MM.1S (cell line): ENCODE measurements at regions not wholly inside any gene's neighbourhood (a gene's known extent, or its start where the extent isn't known, plus 50 kb on each side); places are given as distances from the start of the nearest gene placed in this dataset.

ENCODE experiments used
- DNase-seq: peaks from one replicate; pipeline ENCODE4 v3.0.0-alpha.2; 2015
- H2AFZ ChIP-seq: fragments of 300-600 bp; sonication (generic); 2 replicates; pipeline ENCODE4 v1.6.0; 2016; ENCODE audit warnings: antibody characterized with exemption, low read length
- H3F3A ChIP-seq: fragments of 300-600 bp; sonication (generic); 2 replicates; pipeline ENCODE4 v1.6.1; 2016; ENCODE audit warnings: mild to moderate bottlenecking, antibody characterized with exemption, low read length, moderate library complexity, mixed read lengths; ENCODE audit not compliant: insufficient read depth
- H3K27ac ChIP-seq: fragments of 300-600 bp; sonication (generic); 2 replicates; pipeline ENCODE4 v1.5.1; 2016; ENCODE audit warnings: mild to moderate bottlenecking, low read length
- H3K27me3 ChIP-seq: fragments of 300-600 bp; sonication (generic); replicated peaks from 2 replicates; pipeline ENCODE4 v1.6.0; 2016; ENCODE audit warnings: low read length; ENCODE audit not compliant: insufficient read depth
- H3K36me3 ChIP-seq: fragments of 300-600 bp; sonication (generic); replicated peaks from 2 replicates; pipeline ENCODE4 v1.6.1; 2016; ENCODE audit warnings: mild to moderate bottlenecking, low read length, mixed read lengths; ENCODE audit not compliant: insufficient read depth
- H3K4me1 ChIP-seq: fragments of 300-600 bp; sonication (generic); 2 replicates; pipeline ENCODE4 v1.6.1; 2016; ENCODE audit warnings: low read length, mixed read lengths
- H3K4me2 ChIP-seq: fragments of 300-600 bp; sonication (generic); 2 replicates; pipeline ENCODE4 v1.6.0; 2016; ENCODE audit warnings: low read depth, low read length
- H3K4me3 ChIP-seq: fragments of 300-600 bp; sonication (generic); 2 replicates; pipeline ENCODE4 v1.5.1; 2016; ENCODE audit warnings: low read length, mixed read lengths
- H3K79me2 ChIP-seq: fragments of 300-600 bp; sonication (generic); 2 replicates; pipeline ENCODE4 v1.6.1; 2016; ENCODE audit warnings: mixed run types, low read length, mixed read lengths
- H3K9ac ChIP-seq: fragments of 300-600 bp; sonication (generic); 2 replicates; pipeline ENCODE4 v1.6.1; 2016; ENCODE audit warnings: low read length, mixed read lengths
- H3K9me2 ChIP-seq: fragments of 300-600 bp; sonication (generic); replicated peaks from 2 replicates; pipeline ENCODE4 v1.6.1; 2016; ENCODE audit warnings: mild to moderate bottlenecking, low read length, mixed read lengths; ENCODE audit not compliant: insufficient read depth
- H3K9me3 ChIP-seq: fragments of 300-600 bp; sonication (generic); replicated peaks from 2 replicates; pipeline ENCODE4 v1.6.1; 2016; ENCODE audit warnings: mild to moderate bottlenecking, low read length, mixed read lengths; ENCODE audit not compliant: insufficient read depth
- H4K20me1 ChIP-seq: fragments of 300-600 bp; sonication (generic); 2 replicates; pipeline ENCODE4 v1.6.1; 2016; ENCODE audit warnings: mild to moderate bottlenecking, low read length, moderate library complexity, mixed read lengths; ENCODE audit not compliant: insufficient read depth
- EZH2 ChIP-seq: fragments of 300-600 bp; sonication (generic); optimal IDR thresholded peaks from 2 replicates; pipeline ENCODE3; 2017; ENCODE audit warnings: low read depth, mild to moderate bottlenecking, antibody characterized with exemption, low read length, mixed read lengths
- EZH2phosphoT487 ChIP-seq: fragments of 300-600 bp; sonication (generic); IDR thresholded peaks from 2 replicates; pipeline ENCODE4 v1.6.1; 2018; ENCODE audit warnings: antibody characterized with exemption, low read length
- TF ChIP-seq, protein P1 (sequence below): fragments of 300-600 bp; sonication (generic); IDR thresholded peaks from 2 replicates; pipeline ENCODE4 v1.5.1; 2016; ENCODE audit warnings: antibody characterized with exemption, low read length, mixed read lengths

DNA sequence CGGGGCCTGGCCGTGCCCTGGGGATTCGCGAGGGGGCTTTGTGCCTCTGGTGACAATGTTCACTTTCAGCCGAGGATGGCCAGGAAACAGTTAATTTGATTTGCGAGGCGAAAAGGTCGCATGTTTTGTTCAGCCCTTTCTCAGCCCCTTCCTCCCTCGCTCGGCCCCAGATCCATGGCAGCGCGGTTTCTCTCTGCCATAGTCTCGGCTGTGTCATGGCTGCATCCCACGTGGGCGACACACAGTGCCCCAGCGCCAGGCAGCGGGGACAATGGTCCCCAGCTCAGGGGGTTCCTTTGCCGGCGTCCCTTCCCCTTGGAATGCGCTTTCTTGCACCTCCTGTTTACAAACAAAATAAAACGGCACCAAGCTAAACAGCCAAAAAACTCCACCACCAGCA, 370.3 kb upstream of the IRX2 start:
- Histone ChIP-seq H3K4me3 (no peak overlapping the region), H3K9me3 (no peaks in the 10 kb centered on the region), H3F3A (no peaks in the 10 kb centered on the region), H3K36me3 (no peaks in the 10 kb centered on the region), H3K27ac (no peak overlapping the region), H3K9ac (no peak overlapping the region), H2AFZ (no peak overlapping the region), H3K9me2 (no peaks in the 10 kb centered on the region), H3K4me2 (no peak overlapping the region), H4K20me1 (no peaks in the 10 kb centered on the region), H3K79me2 (no peaks in the 10 kb centered on the region), H3K4me1 (no peaks in the 10 kb centered on the region), H3K27me3 (no peaks in the 10 kb centered on the region)
- DNase-seq, result no peak
- TF ChIP-seq, protein P1, sequence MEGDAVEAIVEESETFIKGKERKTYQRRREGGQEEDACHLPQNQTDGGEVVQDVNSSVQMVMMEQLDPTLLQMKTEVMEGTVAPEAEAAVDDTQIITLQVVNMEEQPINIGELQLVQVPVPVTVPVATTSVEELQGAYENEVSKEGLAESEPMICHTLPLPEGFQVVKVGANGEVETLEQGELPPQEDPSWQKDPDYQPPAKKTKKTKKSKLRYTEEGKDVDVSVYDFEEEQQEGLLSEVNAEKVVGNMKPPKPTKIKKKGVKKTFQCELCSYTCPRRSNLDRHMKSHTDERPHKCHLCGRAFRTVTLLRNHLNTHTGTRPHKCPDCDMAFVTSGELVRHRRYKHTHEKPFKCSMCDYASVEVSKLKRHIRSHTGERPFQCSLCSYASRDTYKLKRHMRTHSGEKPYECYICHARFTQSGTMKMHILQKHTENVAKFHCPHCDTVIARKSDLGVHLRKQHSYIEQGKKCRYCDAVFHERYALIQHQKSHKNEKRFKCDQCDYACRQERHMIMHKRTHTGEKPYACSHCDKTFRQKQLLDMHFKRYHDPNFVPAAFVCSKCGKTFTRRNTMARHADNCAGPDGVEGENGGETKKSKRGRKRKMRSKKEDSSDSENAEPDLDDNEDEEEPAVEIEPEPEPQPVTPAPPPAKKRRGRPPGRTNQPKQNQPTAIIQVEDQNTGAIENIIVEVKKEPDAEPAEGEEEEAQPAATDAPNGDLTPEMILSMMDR, result no peak
- TF ChIP-seq EZH2phosphoT487 (no peak), EZH2 (no peak)

DNA sequence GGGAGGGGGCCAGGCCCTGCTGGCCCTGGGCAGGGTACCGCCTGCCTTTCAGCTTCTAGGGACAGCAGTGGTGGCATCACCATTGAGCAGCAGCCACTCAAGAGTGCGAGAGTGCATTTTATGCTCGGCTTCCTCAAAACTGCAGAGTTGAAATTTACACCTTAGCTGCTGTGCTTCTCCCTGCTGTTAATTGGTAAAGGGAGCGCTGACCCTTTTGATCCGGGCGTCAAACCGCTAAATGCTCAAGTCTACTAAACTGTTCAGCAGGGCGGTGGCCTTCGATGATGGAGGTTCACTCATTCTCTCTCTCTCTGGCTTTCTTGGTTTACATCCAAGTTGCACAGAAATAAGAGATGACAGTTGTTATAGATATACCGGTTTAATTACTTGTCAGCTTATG, 368.6 kb upstream of the IRX2 start:
- H2AFZ ChIP-seq, result no peak overlapping the region
- no peaks in the 10 kb centered on the region for H3K9me3 ChIP-seq
- no peaks in the 10 kb centered on the region for H3K79me2 ChIP-seq
- H3K9me2 ChIP-seq, result no peaks in the 10 kb centered on the region
- no peak overlapping the region for H3K27ac ChIP-seq
- H3K4me3 ChIP-seq, result no peak overlapping the region
- no peaks in the 10 kb centered on the region for H3K4me1 ChIP-seq
- H3K9ac ChIP-seq, result no peak overlapping the region
- no peaks in the 10 kb centered on the region for H3K27me3 ChIP-seq
- TF ChIP-seq EZH2phosphoT487 (no peak), EZH2 (no peak)
- TF ChIP-seq, protein P1, result no peak
- no peak overlapping the region for H3K4me2 ChIP-seq
- H4K20me1 ChIP-seq, result no peaks in the 10 kb centered on the region
- H3K36me3 ChIP-seq, result no peaks in the 10 kb centered on the region
- DNase-seq, result no peak
- no peaks in the 10 kb centered on the region for H3F3A ChIP-seq

DNA sequence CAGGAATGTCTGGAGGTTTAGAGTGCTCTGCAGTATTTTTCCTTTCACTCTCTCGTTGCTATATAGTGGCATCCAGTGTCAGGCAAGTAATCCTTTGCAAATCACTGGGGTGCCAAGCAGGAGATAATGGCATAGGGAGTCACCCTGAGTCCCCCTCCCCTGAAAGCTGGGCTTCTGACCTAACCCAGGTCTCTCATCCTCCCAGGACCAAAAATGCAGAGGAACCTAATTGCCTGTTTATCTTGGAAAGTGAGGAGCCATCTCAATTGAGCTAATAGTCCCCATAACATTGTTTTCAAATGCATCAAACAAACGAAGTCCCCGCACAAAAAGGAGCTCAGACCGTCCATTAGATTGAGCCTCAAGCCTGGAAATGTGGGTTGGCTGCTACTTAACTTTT, 368.0 kb upstream of the IRX2 start:
- no peak for DNase-seq

More for the DNA sequence above, 368.0 kb upstream of the IRX2 start:
- TF ChIP-seq, protein P1, result no peak
- no peak for TF ChIP-seq EZH2
- no peak for TF ChIP-seq EZH2phosphoT487
- no peaks in the 10 kb centered on the region for H3K36me3 ChIP-seq
- H3F3A ChIP-seq, result no peaks in the 10 kb centered on the region
- H3K9me2 ChIP-seq, result no peaks in the 10 kb centered on the region
- no peaks in the 10 kb centered on the region for H3K27me3 ChIP-seq
- H3K4me1 ChIP-seq, result no peaks in the 10 kb centered on the region
- H3K79me2 ChIP-seq, result no peaks in the 10 kb centered on the region
- H2AFZ ChIP-seq, result no peak overlapping the region
- H3K9ac ChIP-seq, result no peak overlapping the region
- H3K4me2 ChIP-seq, result no peak overlapping the region
- H3K9me3 ChIP-seq, result no peaks in the 10 kb centered on the region
- no peak overlapping the region for H3K4me3 ChIP-seq
- H4K20me1 ChIP-seq, result no peaks in the 10 kb centered on the region
- H3K27ac ChIP-seq, result no peak overlapping the region
